DND-41 (cell line): ENCODE measurements at regions not wholly inside any gene's neighbourhood (a gene's known extent, or its start where the extent isn't known, plus 50 kb on each side); places are given as distances from the start of the nearest gene placed in this dataset.

Experiments used
- ATAC-seq: fragments of 200-7000 bp; cut with Tn5 transposase; 3 replicates; pipeline ENCODE4 v1.9.1; 2021; ENCODE audit warnings: low read depth; ENCODE audit not compliant: insufficient read depth
- DNase-seq: peaks from one replicate; pipeline ENCODE4 v3.0.0-alpha.2; 2020
- H2AFZ ChIP-seq: 2 replicates; pipeline ENCODE4 v1.6.0; 2012; ENCODE audit warnings: low read depth, low read length
- H3K27ac ChIP-seq: 2 replicates; pipeline ENCODE4 v1.5.1; 2012; ENCODE audit warnings: low read length, inconsistent platforms
- H3K27me3 ChIP-seq: fragments of 200-600 bp; sonication (generic); 2 replicates; pipeline ENCODE4 v1.6.0; 2012; ENCODE audit warnings: low read length, mild to moderate bottlenecking, inconsistent platforms; ENCODE audit not compliant: insufficient read depth, poor library complexity
- H3K36me3 ChIP-seq: 2 replicates; pipeline ENCODE4 v1.5.1; 2012; ENCODE audit warnings: low read length, inconsistent platforms; ENCODE audit not compliant: insufficient read depth
- H3K4me1 ChIP-seq: 2 replicates; pipeline ENCODE4 v1.5.1; 2012; ENCODE audit warnings: mild to moderate bottlenecking, low read length; ENCODE audit not compliant: insufficient read depth
- H3K4me2 ChIP-seq: 2 replicates; pipeline ENCODE4 v1.6.0; 2012; ENCODE audit warnings: mild to moderate bottlenecking, moderate library complexity, low read length, inconsistent platforms; ENCODE audit not compliant: insufficient read depth
- H3K4me3 ChIP-seq, 2 experiments: fragments of 200-600 bp in 1 of 2; shearing (Covaris generic) in 1 of 2; 2 replicates each; pipeline ENCODE4 v1.5.1; 2012 to 2016; ENCODE audit warnings: inconsistent platforms in 2 of 2, low read length in 2 of 2, mild to moderate bottlenecking in 2 of 2, low read depth in 1 of 2, moderate library complexity in 1 of 2
- H3K79me2 ChIP-seq: 2 replicates; pipeline ENCODE4 v1.6.0; 2012; ENCODE audit warnings: low read length, inconsistent platforms; ENCODE audit not compliant: insufficient read depth
- H3K9ac ChIP-seq: 2 replicates; pipeline ENCODE4 v1.6.0; 2012; ENCODE audit warnings: low read depth, mild to moderate bottlenecking, inconsistent platforms, low read length, moderate library complexity
- H3K9me3 ChIP-seq: 2 replicates; pipeline ENCODE4 v1.5.1; 2012; ENCODE audit warnings: low read length, moderate library complexity, mild to moderate bottlenecking, inconsistent platforms; ENCODE audit not compliant: insufficient read depth, severe bottlenecking
- H4K20me1 ChIP-seq: 2 replicates; pipeline ENCODE4 v1.6.0; 2012; ENCODE audit warnings: low read length; ENCODE audit not compliant: insufficient read depth
- CTCF ChIP-seq: IDR thresholded peaks from 2 replicates; pipeline ENCODE4 v1.5.1; 2012; ENCODE audit warnings: borderline replicate concordance, low read length, moderate library complexity, mild to moderate bottlenecking; ENCODE audit not compliant: poor library complexity, severe bottlenecking; ENCODE audit errors: extremely low read depth
- EZH2 ChIP-seq: IDR thresholded peaks from 3 replicates; pipeline ENCODE4 v1.6.1; 2012; ENCODE audit warnings: borderline replicate concordance, low read depth, mild to moderate bottlenecking, moderate library complexity, low read length, inconsistent platforms; ENCODE audit not compliant: severe bottlenecking

- no peaks in the 10 kb centered on the region for H4K20me1 ChIP-seq
- H3K4me2 ChIP-seq, result no peak overlapping the region
- no peaks in the 10 kb centered on the region for H3K4me1 ChIP-seq
- H3K9ac ChIP-seq, result no peak overlapping the region
- H3K9me3 ChIP-seq, result no peaks in the 10 kb centered on the region
- TF ChIP-seq CTCF (no peak), EZH2 (no peak)
- no peak for ATAC-seq
- no peak overlapping the region for H2AFZ ChIP-seq
- DNase-seq, result no peak
- no peak overlapping the region for H3K27ac ChIP-seq
- H3K79me2 ChIP-seq, result no peaks in the 10 kb centered on the region
- H3K27me3 ChIP-seq, result no peaks in the 10 kb centered on the region
- no peaks in the 10 kb centered on the region for H3K36me3 ChIP-seq
- H3K4me3 ChIP-seq, result no peak overlapping the region
These were observed 385.5 kb upstream of the PDZRN3 start for GRCh38 chr3:74009961-74010844.

GRCh38 chr3:74004386-74004785 lies 379.6 kb upstream of the PDZRN3 start:
- H2AFZ ChIP-seq, result no peak overlapping the region
- TF ChIP-seq EZH2 (no peak), CTCF (no peak)
- no peak for DNase-seq
- H3K4me2 ChIP-seq, result no peak overlapping the region
- H3K27ac ChIP-seq, result no peak overlapping the region
- no peaks in the 10 kb centered on the region for H4K20me1 ChIP-seq
- ATAC-seq, result no peak
- no peaks in the 10 kb centered on the region for H3K27me3 ChIP-seq
- H3K36me3 ChIP-seq, result no peaks in the 10 kb centered on the region
- no peaks in the 10 kb centered on the region for H3K79me2 ChIP-seq
- no peaks in the 10 kb centered on the region for H3K4me1 ChIP-seq
- no peak overlapping the region for H3K9ac ChIP-seq
- no peak overlapping the region for H3K4me3 ChIP-seq
- H3K9me3 ChIP-seq, result no peaks in the 10 kb centered on the region

GRCh38 chr3:74003734-74004133 lies 379.0 kb upstream of the PDZRN3 start:
- no peak for TF ChIP-seq EZH2
- TF ChIP-seq CTCF, result no peak
- H3K27me3 ChIP-seq, result no peaks in the 10 kb centered on the region
- H3K4me2 ChIP-seq, result no peak overlapping the region
- no peak overlapping the region for H3K9ac ChIP-seq
- no peak overlapping the region for H3K4me3 ChIP-seq
- no peaks in the 10 kb centered on the region for H3K9me3 ChIP-seq
- no peaks in the 10 kb centered on the region for H3K4me1 ChIP-seq
- no peak overlapping the region for H3K27ac ChIP-seq
- H4K20me1 ChIP-seq, result no peaks in the 10 kb centered on the region
- no peaks in the 10 kb centered on the region for H3K79me2 ChIP-seq
- H2AFZ ChIP-seq, result no peak overlapping the region
- H3K36me3 ChIP-seq, result no peaks in the 10 kb centered on the region
- DNase-seq (no peak), ATAC-seq (no peak)
